Caco-2 (cell line): ENCODE measurements at regions not wholly inside any gene's neighbourhood (a gene's known extent, or its start where the extent isn't known, plus 50 kb on each side); places are given as distances from the start of the nearest gene placed in this dataset.

Source experiments
- BruUV-seq: library from RNA; stranded (reverse); fragments of 400-500 nt; replicated peaks from 2 replicates; lab custom pipeline; 2021; lab: Mats Ljungman, UMichigan
- CTCF ChIA-PET: fragments of 300-600 bp; sonication (Branson Sonifier 250); formaldehyde crosslinking; loops from one replicate; lab custom pipeline; 2022; ENCODE audit warnings: antibody characterized with exemption; lab: Charles Lee
- POLR2A ChIA-PET: fragments of 300-600 bp; sonication (Branson Sonifier 250); formaldehyde crosslinking; loops from one replicate; lab custom pipeline; 2022; ENCODE audit warnings: antibody characterized with exemption; lab: Charles Lee
- DNase-seq, 2 experiments: peaks; one replicate each; pipeline versions ENCODE4 v3.0.0 to v3.0.0-alpha.2; 2020 to 2022
- H3K27me3 ChIP-seq: replicated peaks from 2 replicates; pipeline ENCODE4 v1.6.0; 2011; ENCODE audit warnings: low read length; ENCODE audit not compliant: control insufficient read depth, insufficient read depth
- H3K36me3 ChIP-seq: 2 replicates; pipeline ENCODE4 v1.5.1; 2011; ENCODE audit warnings: low read length; ENCODE audit not compliant: control insufficient read depth, insufficient read depth
- H3K4me1 ChIP-seq: fragments of 250-450 bp; sonication (Bioruptor Pico); 2 replicates; pipeline ENCODE4 v1.5.1; 2020; ENCODE audit warnings: mild to moderate bottlenecking
- H3K4me3 ChIP-seq: 2 replicates; pipeline ENCODE4 v1.5.1; 2011; ENCODE audit warnings: low read depth, mild to moderate bottlenecking, control low read depth, low read length
- H3K9me3 ChIP-seq: fragments of 250-450 bp; sonication (Bioruptor Pico); 2 replicates; pipeline ENCODE4 v1.5.1; 2020; ENCODE audit warnings: mild to moderate bottlenecking, moderate library complexity
- H3K27ac Mint-ChIP-seq: one replicate; pipeline ENCODE4 v1.8.0; 2022; ENCODE audit warnings: mixed read lengths; ENCODE audit not compliant: unreplicated experiment
- H3K27me3 Mint-ChIP-seq: one replicate; pipeline ENCODE4 v1.8.0; 2022; ENCODE audit warnings: mixed read lengths; ENCODE audit not compliant: insufficient read depth, unreplicated experiment
- H3K36me3 Mint-ChIP-seq: one replicate; pipeline ENCODE4 v1.8.0; 2022; ENCODE audit warnings: mild to moderate bottlenecking, mixed read lengths; ENCODE audit not compliant: insufficient read depth, unreplicated experiment
- H3K4me1 Mint-ChIP-seq: one replicate; pipeline ENCODE4 v1.8.0; 2022; ENCODE audit warnings: low read depth, mixed read lengths; ENCODE audit not compliant: unreplicated experiment
- H3K4me3 Mint-ChIP-seq: one replicate; pipeline ENCODE4 v1.8.0; 2022; ENCODE audit warnings: mild to moderate bottlenecking, moderate library complexity, mixed read lengths; ENCODE audit not compliant: unreplicated experiment
- H3K9me3 Mint-ChIP-seq: one replicate; pipeline ENCODE4 v1.8.0; 2022; ENCODE audit warnings: mixed read lengths; ENCODE audit not compliant: unreplicated experiment
- CTCF ChIP-seq, 2 experiments: fragments of 200-600 bp in 1 of 2; IDR thresholded peaks; 1 replicate in 1 of 2; 2 replicates in 1 of 2; pipeline versions ENCODE4 v1.5.1 to v1.8.0; 2011 to 2022; ENCODE audit warnings: antibody characterized with exemption in 1 of 2, control low read depth in 1 of 2, inconsistent platforms in 1 of 2, low read depth in 1 of 2, low read length in 1 of 2, mild to moderate bottlenecking in 1 of 2, moderate library complexity in 1 of 2; ENCODE audit not compliant: insufficient read depth in 1 of 2, severe bottlenecking in 1 of 2, unreplicated experiment in 1 of 2
- intact Hi-C: fragments of 100-400 bp; cut with micrococcal nuclease; formaldehyde crosslinking; loops from one replicate; pipeline ENCODE4 v1.10.0; 2022; ENCODE audit not compliant: unreplicated experiment

- no TSS peak for BruUV-seq
- Histone ChIP-seq H3K9me3 (no peaks in the 10 kb centered on the region), H3K36me3 (no peaks in the 10 kb centered on the region), H3K27me3 (no peaks in the 10 kb centered on the region), H3K4me3 (no peak overlapping the region), H3K4me1 (no peaks in the 10 kb centered on the region)
- Mint-ChIP-seq H3K9me3 (no peaks in the 10 kb centered on the region), H3K4me1 (no peaks in the 10 kb centered on the region), H3K27me3 (no peaks in the 10 kb centered on the region), H3K4me3 (no peak overlapping the region), H3K36me3 (no peaks in the 10 kb centered on the region), H3K27ac (no peak overlapping the region)
- ChIA-PET CTCF (no interaction called here), POLR2A (no interaction called here)
- TF ChIP-seq CTCF (IDR thresholded peaks at IDR 0.05; ENCODE audit: insufficient read depth in 1 of 2, low read depth in 1 of 2, low read length in 1 of 2, severe bottlenecking in 1 of 2, unreplicated experiment in 1 of 2): no peak
- no peak for DNase-seq
- intact Hi-C loops: no loop called here
Measured at GRCh38 chr5:42924686-42925085, 113.0 kb upstream of the SELENOP start.

- no TSS peak for BruUV-seq
- CTCF ChIA-PET: no interaction called here
- no peaks in the 10 kb centered on the region for H3K27me3 Mint-ChIP-seq
Measured at GRCh38 chr5:42924226-42924625, 112.5 kb upstream of the SELENOP start.

GRCh38 chr5:42923710-42924109 is 112.0 kb upstream of the SELENOP start:
- Histone ChIP-seq H3K4me1 (no peaks in the 10 kb centered on the region), H3K9me3 (no peaks in the 10 kb centered on the region), H3K27me3 (no peaks in the 10 kb centered on the region), H3K36me3 (no peaks in the 10 kb centered on the region), H3K4me3 (no peak overlapping the region)
- BruUV-seq: no TSS peak
- no peak for TF ChIP-seq CTCF (IDR thresholded peaks at IDR 0.05; ENCODE audit: insufficient read depth in 1 of 2, low read depth in 1 of 2, low read length in 1 of 2, severe bottlenecking in 1 of 2, unreplicated experiment in 1 of 2)
- H3K9me3 Mint-ChIP-seq: no peaks in the 10 kb centered on the region
- no peak for DNase-seq
- H3K4me3 Mint-ChIP-seq: no peak overlapping the region
- no peak overlapping the region for H3K27ac Mint-ChIP-seq
- H3K27me3 Mint-ChIP-seq: no peaks in the 10 kb centered on the region
- ChIA-PET CTCF (no interaction called here), POLR2A (no interaction called here)
- H3K4me1 Mint-ChIP-seq: no peaks in the 10 kb centered on the region
- no peaks in the 10 kb centered on the region for H3K36me3 Mint-ChIP-seq
- intact Hi-C loops: no loop called here

More at GRCh38 chr5:42924226-42924625, 112.5 kb upstream of the SELENOP start:
- Histone ChIP-seq H3K36me3 (no peaks in the 10 kb centered on the region), H3K4me1 (no peaks in the 10 kb centered on the region), H3K4me3 (no peak overlapping the region), H3K27me3 (no peaks in the 10 kb centered on the region), H3K9me3 (no peaks in the 10 kb centered on the region)
- Mint-ChIP-seq H3K9me3 (no peaks in the 10 kb centered on the region), H3K4me1 (no peaks in the 10 kb centered on the region), H3K27ac (no peak overlapping the region), H3K36me3 (no peaks in the 10 kb centered on the region), H3K4me3 (no peak overlapping the region)
- no peak for DNase-seq
- no peak for TF ChIP-seq CTCF (IDR thresholded peaks at IDR 0.05; ENCODE audit: insufficient read depth in 1 of 2, low read depth in 1 of 2, low read length in 1 of 2, severe bottlenecking in 1 of 2, unreplicated experiment in 1 of 2)
- POLR2A ChIA-PET: no interaction called here
- intact Hi-C loops: no loop called here
